LNCaP clone FGC (cell line): ENCODE measurements at regions not wholly inside any gene's neighbourhood (a gene's known extent, or its start where the extent isn't known, plus 50 kb on each side); places are given as distances from the start of the nearest gene placed in this dataset.

Source experiments
- DNase-seq: peaks from one replicate; pipeline ENCODE4 v3.0.0-alpha.2; 2011; ENCODE audit warnings: low read depth
- H3K4me3 ChIP-seq: 2 replicates; pipeline ENCODE4 v1.5.1; 2011; ENCODE audit warnings: mild to moderate bottlenecking, low read depth, low read length, control low read depth
- CTCF ChIP-seq: IDR thresholded peaks from 2 replicates; pipeline ENCODE4 v1.5.1; 2012; ENCODE audit warnings: mild to moderate bottlenecking; ENCODE audit not compliant: control insufficient read depth, insufficient read depth; ENCODE audit errors: extremely low read depth

GRCh38 chr4:156242390-156242789 lies 288.7 kb upstream of the CTSO start:
- DNase-seq: no peak
- no peak for TF ChIP-seq CTCF
- H3K4me3 ChIP-seq: no peak overlapping the region

- no peak for DNase-seq
- no peak overlapping the region for H3K4me3 ChIP-seq
- no peak for TF ChIP-seq CTCF
These were observed 288.2 kb upstream of the CTSO start for GRCh38 chr4:156241896-156242295.

- H3K4me3 ChIP-seq: no peak overlapping the region
- DNase-seq: no peak
- TF ChIP-seq CTCF: no peak
These were observed 284.5 kb upstream of the CTSO start for GRCh38 chr4:156238171-156238570.

- no peak overlapping the region for H3K4me3 ChIP-seq
- no peak for TF ChIP-seq CTCF
- DNase-seq: no peak
These were observed 283.6 kb upstream of the CTSO start for GRCh38 chr4:156237231-156237630.

GRCh38 chr4:156230176-156230575 lies 276.5 kb upstream of the CTSO start:
- H3K4me3 ChIP-seq: no peak overlapping the region
- no peak for DNase-seq
- TF ChIP-seq CTCF: no peak

- DNase-seq: no peak
- TF ChIP-seq CTCF: no peak
- H3K4me3 ChIP-seq: no peak overlapping the region
These were observed 275.0 kb upstream of the CTSO start for GRCh38 chr4:156228676-156229075.

GRCh38 chr4:156227321-156227720 lies 273.7 kb upstream of the CTSO start:
- DNase-seq: no peak
- no peak for TF ChIP-seq CTCF
- H3K4me3 ChIP-seq: no peak overlapping the region
